HEK293 (cell line): ENCODE measurements at regions not wholly inside any gene's neighbourhood (a gene's known extent, or its start where the extent isn't known, plus 50 kb on each side); places are given as distances from the start of the nearest gene placed in this dataset.

Experiments used
- CTCF ChIP-seq: fragments of 450-650 bp; formaldehyde crosslinking; IDR thresholded peaks from 2 replicates; pipeline ENCODE4 v1.5.1; 2016; ENCODE audit warnings: missing biosample characterization, missing genetic modification characterization
- KLF10 ChIP-seq: fragments of 450-650 bp; IDR thresholded peaks from 2 replicates; pipeline ENCODE4 v1.5.1; 2018; ENCODE audit warnings: missing biosample characterization, mild to moderate bottlenecking, missing genetic modification characterization
- PRDM10 ChIP-seq: fragments of 450-650 bp; formaldehyde crosslinking; IDR thresholded peaks from 2 replicates; pipeline ENCODE4 v1.5.1; 2016; ENCODE audit warnings: missing biosample characterization, missing genetic modification characterization
- REST ChIP-seq: fragments of 450-650 bp; formaldehyde crosslinking; IDR thresholded peaks from 2 replicates; pipeline ENCODE4 v1.5.1; 2016; ENCODE audit warnings: missing biosample characterization, missing genetic modification characterization
- ZSCAN23 ChIP-seq: fragments of 450-650 bp; formaldehyde crosslinking; IDR thresholded peaks from 2 replicates; pipeline ENCODE4 v1.5.1; 2016; ENCODE audit warnings: missing biosample characterization, missing genetic modification characterization

GRCh38 chr5:89830691-89831090, 578.9 kb downstream of the CETN3 start:
- TF ChIP-seq ZSCAN23 (tag by site-specific recombination), result no peak
- no peak for TF ChIP-seq CTCF (tag by site-specific recombination)
- no peak for TF ChIP-seq REST
- TF ChIP-seq PRDM10 (tag by site-specific recombination), result no peak
- TF ChIP-seq KLF10 (tag by site-specific recombination), result no peak
